ENCODE measurements at regions not wholly inside any gene's neighbourhood (a gene's known extent, or its start where the extent isn't known, plus 50 kb on each side); places are given as distances from the start of the nearest gene placed in this dataset.
"Not testable (repeated sequence)": the region's sequence is repeated elsewhere in the genome, so short reads cannot be mapped to it uniquely, and the experiment has no call there.

DNA sequence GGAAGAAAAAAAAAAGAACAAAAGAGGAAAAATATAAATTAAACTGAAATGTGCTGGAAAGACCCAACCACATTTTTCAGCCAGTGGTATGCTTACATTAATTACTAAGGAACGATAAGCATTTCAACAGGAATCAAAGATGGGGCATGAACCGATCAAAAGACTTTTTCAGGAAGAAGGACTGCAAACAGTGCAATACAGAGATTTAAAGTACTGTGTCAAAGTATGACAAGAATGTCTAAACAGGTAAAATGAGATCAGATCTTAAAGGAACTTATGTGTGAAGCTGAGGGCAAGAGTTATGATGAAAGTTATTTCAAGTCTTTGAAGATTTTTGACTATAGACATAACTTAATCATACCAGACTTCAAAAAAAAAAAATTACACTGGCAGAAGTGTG is 1761.8 kb downstream of the SLITRK5 start:
- Histone ChIP-seq H3K4me3 (ENCODE audit: low read depth, low read length) (no peak overlapping the region), H3K9me3 (ENCODE audit: control insufficient read depth, insufficient read depth, low read depth, low read length) (no peaks in the 10 kb centered on the region), H3K27ac (ENCODE audit: extremely low read depth, low read depth, low read length) (no peak overlapping the region), H3K4me1 (ENCODE audit: control insufficient read depth, insufficient read depth, low read length) (no peaks in the 10 kb centered on the region), H3K36me3 (ENCODE audit: control insufficient read depth in 2 of 2, insufficient read depth in 1 of 2, low read length in 2 of 2) (no peaks in the 10 kb centered on the region)
- TF ChIP-seq ZNF416 (tag by site-specific recombination; IDR thresholded peaks at IDR 0.05) = no peak
- TF ChIP-seq ZNF837 (tag by site-specific recombination; IDR thresholded peaks at IDR 0.05) = no peak
- ChIA-PET CTCF (no interaction called here), POLR2A (no interaction called here)

DNA sequence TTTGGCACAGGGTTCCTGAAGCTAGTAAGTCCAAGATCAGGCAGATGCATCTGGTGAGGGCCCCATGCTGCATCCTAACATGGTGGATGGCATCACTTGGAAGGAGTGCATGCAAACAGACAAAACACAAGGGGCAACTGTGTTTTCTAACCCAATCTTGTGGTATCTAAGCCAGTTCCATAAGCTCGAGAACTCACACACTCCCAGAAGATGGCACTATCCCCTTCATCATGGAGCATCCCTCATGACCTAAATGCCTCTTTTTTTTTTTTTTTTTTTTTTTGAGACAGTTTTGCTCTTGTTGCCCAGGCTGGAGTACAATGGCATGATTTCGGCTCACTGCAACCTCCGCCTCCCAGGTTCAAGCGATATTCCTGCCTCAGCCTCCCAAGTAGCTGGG is 1763.5 kb downstream of the SLITRK5 start:
- POLR2A ChIA-PET; H3K4me3 ChIP-seq (ENCODE audit: low read depth, low read length); H3K36me3 ChIP-seq (ENCODE audit: control insufficient read depth in 2 of 2, insufficient read depth in 1 of 2, low read length in 2 of 2); CTCF ChIA-PET; H3K9me3 ChIP-seq (ENCODE audit: control insufficient read depth, insufficient read depth, low read depth, low read length); H3K4me1 ChIP-seq (ENCODE audit: control insufficient read depth, insufficient read depth, low read length); H3K27ac ChIP-seq (ENCODE audit: extremely low read depth, low read depth, low read length): not testable (repeated sequence)

DNA sequence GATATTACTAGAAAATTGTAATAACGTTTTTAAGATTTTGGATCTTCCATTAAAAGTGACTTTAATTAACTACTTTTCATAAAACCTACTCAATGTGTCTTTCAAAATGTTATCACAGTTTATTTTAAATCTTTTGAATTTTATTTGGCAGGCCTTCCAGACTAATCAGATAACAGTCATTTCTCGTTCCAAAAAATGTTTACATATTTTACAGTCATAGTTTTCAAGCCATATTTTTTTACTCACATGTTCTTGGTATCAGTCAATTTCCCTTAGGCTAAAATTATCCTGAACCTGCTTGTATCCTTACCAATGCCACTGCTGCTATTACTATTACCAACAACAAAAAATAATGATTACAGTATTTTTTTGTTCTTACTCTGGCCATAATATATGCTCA is 1783.5 kb downstream of the SLITRK5 start:
- Histone ChIP-seq H3K36me3 (ENCODE audit: control insufficient read depth in 2 of 2, insufficient read depth in 1 of 2, low read length in 2 of 2) (no peaks in the 10 kb centered on the region), H3K4me3 (ENCODE audit: low read depth, low read length) (no peak overlapping the region), H3K27ac (ENCODE audit: extremely low read depth, low read depth, low read length) (no peak overlapping the region), H3K4me1 (ENCODE audit: control insufficient read depth, insufficient read depth, low read length) (no peaks in the 10 kb centered on the region), H3K9me3 (ENCODE audit: control insufficient read depth, insufficient read depth, low read depth, low read length) (no peaks in the 10 kb centered on the region)
- ChIA-PET CTCF (no interaction called here), POLR2A (no interaction called here)
- TF ChIP-seq, protein P1, sequence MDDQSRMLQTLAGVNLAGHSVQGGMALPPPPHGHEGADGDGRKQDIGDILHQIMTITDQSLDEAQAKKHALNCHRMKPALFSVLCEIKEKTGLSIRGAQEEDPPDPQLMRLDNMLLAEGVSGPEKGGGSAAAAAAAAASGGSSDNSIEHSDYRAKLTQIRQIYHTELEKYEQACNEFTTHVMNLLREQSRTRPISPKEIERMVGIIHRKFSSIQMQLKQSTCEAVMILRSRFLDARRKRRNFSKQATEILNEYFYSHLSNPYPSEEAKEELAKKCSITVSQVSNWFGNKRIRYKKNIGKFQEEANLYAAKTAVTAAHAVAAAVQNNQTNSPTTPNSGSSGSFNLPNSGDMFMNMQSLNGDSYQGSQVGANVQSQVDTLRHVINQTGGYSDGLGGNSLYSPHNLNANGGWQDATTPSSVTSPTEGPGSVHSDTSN (CRISPR knock-in tag; IDR thresholded peaks at IDR 0.05) = no peak
- TF ChIP-seq, protein P2, sequence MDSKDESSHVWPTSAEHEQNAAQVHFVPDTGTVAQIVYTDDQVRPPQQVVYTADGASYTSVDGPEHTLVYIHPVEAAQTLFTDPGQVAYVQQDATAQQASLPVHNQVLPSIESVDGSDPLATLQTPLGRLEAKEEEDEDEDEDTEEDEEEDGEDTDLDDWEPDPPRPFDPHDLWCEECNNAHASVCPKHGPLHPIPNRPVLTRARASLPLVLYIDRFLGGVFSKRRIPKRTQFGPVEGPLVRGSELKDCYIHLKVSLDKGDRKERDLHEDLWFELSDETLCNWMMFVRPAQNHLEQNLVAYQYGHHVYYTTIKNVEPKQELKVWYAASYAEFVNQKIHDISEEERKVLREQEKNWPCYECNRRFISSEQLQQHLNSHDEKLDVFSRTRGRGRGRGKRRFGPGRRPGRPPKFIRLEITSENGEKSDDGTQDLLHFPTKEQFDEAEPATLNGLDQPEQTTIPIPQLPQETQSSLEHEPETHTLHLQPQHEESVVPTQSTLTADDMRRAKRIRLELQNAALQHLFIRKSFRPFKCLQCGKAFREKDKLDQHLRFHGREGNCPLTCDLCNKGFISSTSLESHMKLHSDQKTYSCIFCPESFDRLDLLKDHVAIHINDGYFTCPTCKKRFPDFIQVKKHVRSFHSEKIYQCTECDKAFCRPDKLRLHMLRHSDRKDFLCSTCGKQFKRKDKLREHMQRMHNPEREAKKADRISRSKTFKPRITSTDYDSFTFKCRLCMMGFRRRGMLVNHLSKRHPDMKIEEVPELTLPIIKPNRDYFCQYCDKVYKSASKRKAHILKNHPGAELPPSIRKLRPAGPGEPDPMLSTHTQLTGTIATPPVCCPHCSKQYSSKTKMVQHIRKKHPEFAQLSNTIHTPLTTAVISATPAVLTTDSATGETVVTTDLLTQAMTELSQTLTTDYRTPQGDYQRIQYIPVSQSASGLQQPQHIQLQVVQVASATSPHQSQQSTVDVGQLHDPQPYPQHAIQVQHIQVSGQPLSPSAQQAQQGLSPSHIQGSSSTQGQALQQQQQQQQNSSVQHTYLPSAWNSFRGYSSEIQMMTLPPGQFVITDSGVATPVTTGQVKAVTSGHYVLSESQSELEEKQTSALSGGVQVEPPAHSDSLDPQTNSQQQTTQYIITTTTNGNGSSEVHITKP (tag by site-specific recombination; IDR thresholded peaks at IDR 0.05) = no peak
- TF ChIP-seq, protein P3, sequence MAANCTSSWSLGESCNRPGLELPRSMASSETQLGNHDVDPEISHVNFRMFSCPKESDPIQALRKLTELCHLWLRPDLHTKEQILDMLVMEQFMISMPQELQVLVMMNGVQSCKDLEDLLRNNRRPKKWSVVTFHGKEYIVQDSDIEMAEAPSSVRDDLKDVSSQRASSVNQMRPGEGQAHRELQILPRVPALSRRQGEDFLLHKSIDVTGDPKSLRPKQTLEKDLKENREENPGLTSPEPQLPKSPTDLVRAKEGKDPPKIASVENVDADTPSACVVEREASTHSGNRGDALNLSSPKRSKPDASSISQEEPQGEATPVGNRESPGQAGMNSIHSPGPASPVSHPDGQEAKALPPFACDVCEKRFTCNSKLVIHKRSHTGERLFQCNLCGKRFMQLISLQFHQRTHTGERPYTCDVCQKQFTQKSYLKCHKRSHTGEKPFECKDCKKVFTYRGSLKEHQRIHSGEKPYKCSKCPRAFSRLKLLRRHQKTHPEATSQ (tag by site-specific recombination; IDR thresholded peaks at IDR 0.05) = no peak
- no peak for TF ChIP-seq ZNF561 (tag by site-specific recombination; IDR thresholded peaks at IDR 0.05; ENCODE audit: borderline replicate concordance)
- TF ChIP-seq ZNF677 (tag by site-specific recombination; IDR thresholded peaks at IDR 0.05) = no peak
- TF ChIP-seq ZNF510 (tag by site-specific recombination; IDR thresholded peaks at IDR 0.05; ENCODE audit: insufficient replicate concordance) = no peak
- TF ChIP-seq ZNF423 (tag by site-specific recombination; IDR thresholded peaks at IDR 0.05) = no peak
- no peak for TF ChIP-seq ZBTB1 (tag by site-specific recombination; IDR thresholded peaks at IDR 0.05)
- TF ChIP-seq ZNF341 (tag by site-specific recombination; IDR thresholded peaks at IDR 0.05; ENCODE audit: low read depth) = no peak
- no peak for TF ChIP-seq ZNF701 (tag by site-specific recombination; IDR thresholded peaks at IDR 0.05)
- TF ChIP-seq ZNF157 (tag by site-specific recombination; IDR thresholded peaks at IDR 0.05) = no peak
- no peak for TF ChIP-seq HOXD13 (CRISPR knock-in tag; IDR thresholded peaks at IDR 0.05; ENCODE audit: borderline replicate concordance)
- TF ChIP-seq ZNF76 (tag by site-specific recombination; IDR thresholded peaks at IDR 0.05; ENCODE audit: borderline replicate concordance, low read depth) = no peak
- no peak for TF ChIP-seq SCRT2 (tag by site-specific recombination; IDR thresholded peaks at IDR 0.05)
- no peak for TF ChIP-seq ZNF37A (tag by site-specific recombination; IDR thresholded peaks at IDR 0.05)

Data from HEK293 (cell line).